ENCODE measurements at regions not wholly inside any gene's neighbourhood (a gene's known extent, or its start where the extent isn't known, plus 50 kb on each side); places are given as distances from the start of the nearest gene placed in this dataset.

DNA sequence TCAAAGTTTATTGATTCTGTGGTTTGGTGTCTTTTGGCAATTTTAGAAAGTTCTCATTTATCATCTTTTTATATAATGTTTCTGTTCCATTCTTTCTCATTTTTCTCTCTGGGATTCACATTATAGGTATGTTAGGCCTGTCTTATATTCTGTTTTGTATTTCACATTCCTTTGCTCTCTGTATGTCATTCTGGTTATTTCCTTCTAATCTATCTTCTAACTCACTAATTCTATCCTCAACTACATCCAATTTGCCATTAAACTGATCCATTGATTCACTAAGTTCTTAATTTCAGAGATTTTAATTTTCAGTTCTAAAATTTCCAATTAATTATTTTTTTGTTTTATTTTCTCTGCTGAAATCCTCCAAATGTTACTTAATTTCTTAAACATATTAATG lies 234.8 kb downstream of the FOXD2 start:
- in situ Hi-C loops (cut with MboI; ENCODE audit: low pct_unique_long_range_greater_than_20kb, low sequenced_read_pairs, unreplicated experiment) = no loop called here
- DNase-seq (ENCODE audit: low spot score) = no peak
- TF ChIP-seq, protein P1, sequence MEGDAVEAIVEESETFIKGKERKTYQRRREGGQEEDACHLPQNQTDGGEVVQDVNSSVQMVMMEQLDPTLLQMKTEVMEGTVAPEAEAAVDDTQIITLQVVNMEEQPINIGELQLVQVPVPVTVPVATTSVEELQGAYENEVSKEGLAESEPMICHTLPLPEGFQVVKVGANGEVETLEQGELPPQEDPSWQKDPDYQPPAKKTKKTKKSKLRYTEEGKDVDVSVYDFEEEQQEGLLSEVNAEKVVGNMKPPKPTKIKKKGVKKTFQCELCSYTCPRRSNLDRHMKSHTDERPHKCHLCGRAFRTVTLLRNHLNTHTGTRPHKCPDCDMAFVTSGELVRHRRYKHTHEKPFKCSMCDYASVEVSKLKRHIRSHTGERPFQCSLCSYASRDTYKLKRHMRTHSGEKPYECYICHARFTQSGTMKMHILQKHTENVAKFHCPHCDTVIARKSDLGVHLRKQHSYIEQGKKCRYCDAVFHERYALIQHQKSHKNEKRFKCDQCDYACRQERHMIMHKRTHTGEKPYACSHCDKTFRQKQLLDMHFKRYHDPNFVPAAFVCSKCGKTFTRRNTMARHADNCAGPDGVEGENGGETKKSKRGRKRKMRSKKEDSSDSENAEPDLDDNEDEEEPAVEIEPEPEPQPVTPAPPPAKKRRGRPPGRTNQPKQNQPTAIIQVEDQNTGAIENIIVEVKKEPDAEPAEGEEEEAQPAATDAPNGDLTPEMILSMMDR (IDR thresholded peaks at IDR 0.05; ENCODE audit: extremely low read depth, insufficient read depth, missing control alignments) = no peak

DNA sequence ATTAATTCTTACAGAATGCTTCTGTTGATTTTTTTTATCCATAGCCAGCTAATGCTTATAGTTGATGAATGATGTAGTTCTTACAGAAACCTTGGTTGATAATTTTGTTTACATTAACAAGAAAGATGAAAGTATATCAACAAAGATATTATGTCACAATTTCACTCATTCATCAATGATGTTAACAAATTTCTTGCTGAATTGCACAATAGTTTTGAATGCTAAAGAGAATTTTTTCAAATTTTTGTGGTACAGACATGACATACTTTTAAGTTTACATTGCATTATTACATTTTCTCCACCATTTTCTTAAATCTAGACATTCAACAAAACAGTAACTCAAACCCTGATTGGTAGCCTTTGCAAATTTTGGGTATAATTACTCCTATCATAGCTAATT lies 236.3 kb downstream of the FOXD2 start:
- no peak for DNase-seq (ENCODE audit: low spot score)
- TF ChIP-seq, protein P1 (IDR thresholded peaks at IDR 0.05; ENCODE audit: extremely low read depth, insufficient read depth, missing control alignments) = no peak
- in situ Hi-C loops (cut with MboI; ENCODE audit: low pct_unique_long_range_greater_than_20kb, low sequenced_read_pairs, unreplicated experiment) = no loop called here

DNA sequence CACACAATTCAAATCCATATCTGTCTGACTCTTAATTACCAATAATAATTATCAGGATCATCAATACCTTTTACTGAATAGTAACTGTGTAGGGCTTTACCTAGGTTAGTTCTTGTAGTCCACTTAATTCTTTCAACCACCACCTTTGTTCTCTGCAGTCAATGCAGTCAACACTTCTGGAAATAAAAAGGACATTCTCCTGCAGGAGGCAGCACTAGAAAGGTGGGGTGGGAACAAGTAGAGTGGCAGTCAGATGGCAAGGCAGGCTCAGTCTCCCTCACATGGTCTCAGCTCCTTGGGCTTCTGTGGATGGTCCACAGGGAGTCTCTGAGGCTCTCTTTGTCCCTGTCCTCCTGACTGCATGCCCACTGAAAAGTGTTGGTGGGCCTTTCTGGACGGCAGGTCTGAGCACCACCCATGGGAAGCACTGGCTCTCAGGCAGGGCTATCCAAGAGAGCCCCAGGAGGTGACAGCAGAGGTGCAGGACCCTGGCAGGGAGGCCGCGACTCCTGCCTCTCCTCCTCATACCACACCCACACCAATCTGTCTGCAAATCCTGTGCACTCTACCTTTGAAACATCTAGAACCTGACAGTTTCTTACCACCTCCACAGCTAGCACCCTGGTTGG lies 237.3 kb downstream of the FOXD2 start:
- DNase-seq (ENCODE audit: low spot score) = no peak
- TF ChIP-seq, protein P1 (IDR thresholded peaks at IDR 0.05; ENCODE audit: extremely low read depth, insufficient read depth, missing control alignments) = no peak
- in situ Hi-C loops (cut with MboI; ENCODE audit: low pct_unique_long_range_greater_than_20kb, low sequenced_read_pairs, unreplicated experiment) = no loop called here

DNA sequence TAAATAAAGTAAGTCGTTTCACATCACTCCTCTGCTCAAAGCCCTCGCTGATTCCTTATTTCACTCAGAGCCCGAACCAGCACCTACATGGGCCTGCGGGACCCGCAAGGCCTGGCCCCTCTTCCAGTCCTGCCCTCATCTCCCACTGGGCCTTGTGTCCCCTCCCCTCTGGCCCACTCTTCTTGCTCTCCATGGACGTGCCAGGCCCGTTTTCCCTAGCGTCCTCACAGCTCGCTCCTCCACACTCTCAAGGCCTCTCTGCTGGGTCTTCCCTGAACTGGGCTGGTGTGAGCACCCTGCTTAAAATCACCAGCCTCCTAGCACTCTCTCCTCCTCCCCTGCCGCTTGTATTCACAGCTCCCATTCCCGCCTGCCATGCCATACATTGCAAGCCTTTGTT lies 237.9 kb downstream of the FOXD2 start:
- in situ Hi-C loops (cut with MboI; ENCODE audit: low pct_unique_long_range_greater_than_20kb, low sequenced_read_pairs, unreplicated experiment) = no loop called here
- no peak for DNase-seq (ENCODE audit: low spot score)
- TF ChIP-seq, protein P1 (IDR thresholded peaks at IDR 0.05; ENCODE audit: extremely low read depth, insufficient read depth, missing control alignments) = no peak

DNA sequence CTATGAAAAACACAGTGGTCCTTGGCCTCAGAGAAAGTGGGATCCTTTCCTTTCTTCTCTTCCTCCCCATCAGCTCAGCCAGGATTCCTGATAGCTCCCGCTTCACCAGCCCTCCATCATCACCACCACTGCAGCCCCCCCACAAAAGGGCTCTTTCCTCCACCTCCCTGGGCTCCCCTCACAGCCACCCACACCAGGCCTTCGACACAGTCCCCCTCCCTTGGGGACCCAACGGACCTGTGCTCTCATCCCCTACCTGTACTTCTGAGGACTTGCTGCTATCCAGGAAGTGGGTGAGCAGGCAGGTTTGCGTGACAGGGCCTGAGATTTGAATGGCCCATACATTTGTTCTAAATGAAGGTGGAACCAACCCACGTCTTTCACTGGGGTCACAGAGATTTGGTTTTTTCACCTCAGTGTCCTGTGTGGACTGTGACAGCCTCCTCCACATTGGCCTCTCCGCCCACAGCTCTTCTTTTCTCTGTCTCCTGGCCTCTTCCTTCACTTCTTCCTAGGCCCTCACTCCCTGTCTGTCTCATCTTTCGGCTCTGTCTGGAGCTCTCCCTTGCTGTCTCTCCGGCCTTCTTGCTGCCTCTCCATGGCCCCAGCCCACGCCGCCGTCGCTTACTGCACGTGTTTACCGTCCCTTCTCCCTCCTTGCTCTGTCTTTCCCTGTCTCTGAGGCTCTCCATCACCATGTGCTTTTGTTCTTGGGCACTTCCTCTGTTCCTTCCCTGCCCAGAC lies 238.6 kb downstream of the FOXD2 start:
- in situ Hi-C loops (cut with MboI; ENCODE audit: low pct_unique_long_range_greater_than_20kb, low sequenced_read_pairs, unreplicated experiment) = no loop called here

DNA sequence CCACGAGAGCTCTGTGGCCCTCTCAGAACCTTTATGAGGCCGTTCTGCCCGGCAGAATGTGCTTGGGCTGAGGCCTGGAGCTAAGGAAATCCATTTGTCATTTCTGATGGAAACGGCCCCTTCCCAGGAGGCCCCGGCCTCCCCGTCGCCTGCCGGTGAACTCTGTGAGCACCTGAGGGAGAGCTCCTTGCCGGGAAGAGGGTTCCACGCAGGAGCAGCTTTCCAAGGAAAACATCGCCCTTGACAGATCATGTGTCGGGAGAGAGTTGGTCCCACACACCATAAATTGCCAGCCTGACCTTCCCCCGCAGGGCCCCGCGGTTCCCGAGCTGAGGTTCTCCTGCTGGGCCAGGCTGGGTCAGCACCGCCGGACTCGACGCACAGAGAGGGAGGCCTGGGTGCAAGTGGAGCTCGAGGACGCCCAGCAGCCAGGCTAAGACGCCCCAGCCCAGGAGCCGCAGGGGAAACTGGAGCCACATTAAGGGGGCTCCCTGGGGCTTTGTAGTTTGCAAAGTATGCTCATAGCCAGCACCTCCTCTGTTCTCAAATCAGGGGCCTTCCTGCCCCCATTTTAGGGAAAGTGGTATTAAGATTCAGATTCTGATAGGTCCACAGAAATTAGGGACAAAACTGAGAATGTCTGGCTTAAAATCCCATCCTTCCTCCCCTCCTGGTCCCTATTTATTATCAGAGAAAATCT lies 239.5 kb downstream of the FOXD2 start:
- no peak for DNase-seq (ENCODE audit: low spot score)
- in situ Hi-C loops (cut with MboI; ENCODE audit: low pct_unique_long_range_greater_than_20kb, low sequenced_read_pairs, unreplicated experiment) = no loop called here
- TF ChIP-seq, protein P1 (IDR thresholded peaks at IDR 0.05; ENCODE audit: extremely low read depth, insufficient read depth, missing control alignments) = no peak

More for the DNA sequence above, 238.6 kb downstream of the FOXD2 start:
- TF ChIP-seq, protein P1 (IDR thresholded peaks at IDR 0.05; ENCODE audit: extremely low read depth, insufficient read depth, missing control alignments) = no peak
- no peak for DNase-seq (ENCODE audit: low spot score)
